ENCODE measurements at regions not wholly inside any gene's neighbourhood (a gene's known extent, or its start where the extent isn't known, plus 50 kb on each side); places are given as distances from the start of the nearest gene placed in this dataset.
"Not testable (repeated sequence)": the region's sequence is repeated elsewhere in the genome, so short reads cannot be mapped to it uniquely, and the experiment has no call there.

GRCh38 chr2:8319219-8319618 is 362.6 kb upstream of the ID2 start:
- DNase-seq (ENCODE audit: extremely low read depth in 1 of 11, low read depth in 9 of 11, low spot score in 4 of 11) = no peak

GRCh38 chr2:8320311-8321066 is 361.4 kb upstream of the ID2 start:
- DNase-seq (ENCODE audit: extremely low read depth in 1 of 11, low read depth in 9 of 11, low spot score in 4 of 11) = no peak

- DNase-seq (ENCODE audit: extremely low read depth in 1 of 11, low read depth in 9 of 11, low spot score in 4 of 11) = no peak
Observed at GRCh38 chr2:8322634-8323033, 359.2 kb upstream of the ID2 start.

- DNase-seq (ENCODE audit: extremely low read depth in 1 of 11, low read depth in 9 of 11, low spot score in 4 of 11) = no peak
Observed at GRCh38 chr2:8324164-8324856, 357.5 kb upstream of the ID2 start.

- no peak for DNase-seq (ENCODE audit: extremely low read depth in 1 of 11, low read depth in 9 of 11, low spot score in 4 of 11)
Observed at GRCh38 chr2:8324901-8325300, 357.0 kb upstream of the ID2 start.

- no peak for DNase-seq (ENCODE audit: extremely low read depth in 1 of 11, low read depth in 9 of 11, low spot score in 4 of 11)
Observed at GRCh38 chr2:8327371-8328100, 354.3 kb upstream of the ID2 start.

- no peak for DNase-seq (ENCODE audit: extremely low read depth in 1 of 11, low read depth in 9 of 11, low spot score in 4 of 11)
Observed at GRCh38 chr2:8328217-8328616, 353.6 kb upstream of the ID2 start.

GRCh38 chr2:8329660-8330622 is 351.9 kb upstream of the ID2 start:
- DNase-seq (ENCODE audit: extremely low read depth in 1 of 11, low read depth in 9 of 11, low spot score in 4 of 11) = no peak

- no peak for DNase-seq (ENCODE audit: extremely low read depth in 1 of 11, low read depth in 9 of 11, low spot score in 4 of 11)
Observed at GRCh38 chr2:8331068-8331467, 350.8 kb upstream of the ID2 start.

GRCh38 chr2:8332646-8333045 is 349.2 kb upstream of the ID2 start:
- DNase-seq (ENCODE audit: extremely low read depth in 1 of 11, low read depth in 9 of 11, low spot score in 4 of 11) = no peak

- no peak for DNase-seq (ENCODE audit: extremely low read depth in 1 of 11, low read depth in 9 of 11, low spot score in 4 of 11)
Observed at GRCh38 chr2:8333177-8333831, 348.6 kb upstream of the ID2 start.

GRCh38 chr2:8333832-8334187 is 348.0 kb upstream of the ID2 start:
- DNase-seq (ENCODE audit: extremely low read depth in 1 of 11, low read depth in 9 of 11, low spot score in 4 of 11) = not testable (repeated sequence)

GRCh38 chr2:8334866-8335325 is 347.0 kb upstream of the ID2 start:
- DNase-seq (ENCODE audit: extremely low read depth in 1 of 11, low read depth in 9 of 11, low spot score in 4 of 11) = no peak

- no peak for DNase-seq (ENCODE audit: extremely low read depth in 1 of 11, low read depth in 9 of 11, low spot score in 4 of 11)
Observed at GRCh38 chr2:8335801-8336200, 346.1 kb upstream of the ID2 start.

GRCh38 chr2:8337321-8337720 is 344.5 kb upstream of the ID2 start:
- DNase-seq (ENCODE audit: extremely low read depth in 1 of 11, low read depth in 9 of 11, low spot score in 4 of 11) = no peak

GRCh38 chr2:8342407-8342806 is 339.4 kb upstream of the ID2 start:
- DNase-seq (ENCODE audit: extremely low read depth in 1 of 11, low read depth in 9 of 11, low spot score in 4 of 11) = no peak

GRCh38 chr2:8343031-8343430 is 338.8 kb upstream of the ID2 start:
- no peak for DNase-seq (ENCODE audit: extremely low read depth in 1 of 11, low read depth in 9 of 11, low spot score in 4 of 11)

Measured in renal cortex interstitium (tissue), 11 donors.